ENCODE measurements at regions not wholly inside any gene's neighbourhood (a gene's known extent, or its start where the extent isn't known, plus 50 kb on each side); places are given as distances from the start of the nearest gene placed in this dataset.

GRCh38 chr11:45036010-45036409, 85.3 kb upstream of the TP53I11 start:
- TF ChIP-seq CTCF (IDR thresholded peaks at IDR 0.05), result no peak
- no peak for TF ChIP-seq ZFX (IDR thresholded peaks at IDR 0.05; ENCODE audit: borderline replicate concordance)

Measured in 22Rv1 (cell line).